Ovary (tissue), 3 donors: ENCODE measurements at regions not wholly inside any gene's neighbourhood (a gene's known extent, or its start where the extent isn't known, plus 50 kb on each side); places are given as distances from the start of the nearest gene placed in this dataset.

Experiments used
- POLR2A ChIP-seq: fragments of 450-650 bp; IDR thresholded peaks from one replicate; pipeline ENCODE4 v1.6.1; 2017; ENCODE audit warnings: antibody characterized with exemption, mild to moderate bottlenecking, moderate library complexity
- TF ChIP-seq, protein P1 (sequence below), 3 donors: fragments of 450-650 bp in 2 of 3; fragments of 200-600 bp in 1 of 3; IDR thresholded peaks; one replicate each; pipeline versions ENCODE4 v1.5.1 to v1.8.0; 2016 to 2022; ENCODE audit warnings: antibody characterized with exemption in 3 of 3, mild to moderate bottlenecking in 1 of 3
- donor health status: DM: no; HTN: no; CAD: no.

GRCh38 chr21:22343721-22344120 is 1345.5 kb downstream of the NCAM2 start:
- no peak for TF ChIP-seq POLR2A
- TF ChIP-seq, protein P1, sequence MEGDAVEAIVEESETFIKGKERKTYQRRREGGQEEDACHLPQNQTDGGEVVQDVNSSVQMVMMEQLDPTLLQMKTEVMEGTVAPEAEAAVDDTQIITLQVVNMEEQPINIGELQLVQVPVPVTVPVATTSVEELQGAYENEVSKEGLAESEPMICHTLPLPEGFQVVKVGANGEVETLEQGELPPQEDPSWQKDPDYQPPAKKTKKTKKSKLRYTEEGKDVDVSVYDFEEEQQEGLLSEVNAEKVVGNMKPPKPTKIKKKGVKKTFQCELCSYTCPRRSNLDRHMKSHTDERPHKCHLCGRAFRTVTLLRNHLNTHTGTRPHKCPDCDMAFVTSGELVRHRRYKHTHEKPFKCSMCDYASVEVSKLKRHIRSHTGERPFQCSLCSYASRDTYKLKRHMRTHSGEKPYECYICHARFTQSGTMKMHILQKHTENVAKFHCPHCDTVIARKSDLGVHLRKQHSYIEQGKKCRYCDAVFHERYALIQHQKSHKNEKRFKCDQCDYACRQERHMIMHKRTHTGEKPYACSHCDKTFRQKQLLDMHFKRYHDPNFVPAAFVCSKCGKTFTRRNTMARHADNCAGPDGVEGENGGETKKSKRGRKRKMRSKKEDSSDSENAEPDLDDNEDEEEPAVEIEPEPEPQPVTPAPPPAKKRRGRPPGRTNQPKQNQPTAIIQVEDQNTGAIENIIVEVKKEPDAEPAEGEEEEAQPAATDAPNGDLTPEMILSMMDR (IDR thresholded peaks at IDR 0.05) = no peak
